ENCODE measurements at regions not wholly inside any gene's neighbourhood (a gene's known extent, or its start where the extent isn't known, plus 50 kb on each side); places are given as distances from the start of the nearest gene placed in this dataset.
"Not testable (repeated sequence)": the region's sequence is repeated elsewhere in the genome, so short reads cannot be mapped to it uniquely, and the experiment has no call there.

DNA sequence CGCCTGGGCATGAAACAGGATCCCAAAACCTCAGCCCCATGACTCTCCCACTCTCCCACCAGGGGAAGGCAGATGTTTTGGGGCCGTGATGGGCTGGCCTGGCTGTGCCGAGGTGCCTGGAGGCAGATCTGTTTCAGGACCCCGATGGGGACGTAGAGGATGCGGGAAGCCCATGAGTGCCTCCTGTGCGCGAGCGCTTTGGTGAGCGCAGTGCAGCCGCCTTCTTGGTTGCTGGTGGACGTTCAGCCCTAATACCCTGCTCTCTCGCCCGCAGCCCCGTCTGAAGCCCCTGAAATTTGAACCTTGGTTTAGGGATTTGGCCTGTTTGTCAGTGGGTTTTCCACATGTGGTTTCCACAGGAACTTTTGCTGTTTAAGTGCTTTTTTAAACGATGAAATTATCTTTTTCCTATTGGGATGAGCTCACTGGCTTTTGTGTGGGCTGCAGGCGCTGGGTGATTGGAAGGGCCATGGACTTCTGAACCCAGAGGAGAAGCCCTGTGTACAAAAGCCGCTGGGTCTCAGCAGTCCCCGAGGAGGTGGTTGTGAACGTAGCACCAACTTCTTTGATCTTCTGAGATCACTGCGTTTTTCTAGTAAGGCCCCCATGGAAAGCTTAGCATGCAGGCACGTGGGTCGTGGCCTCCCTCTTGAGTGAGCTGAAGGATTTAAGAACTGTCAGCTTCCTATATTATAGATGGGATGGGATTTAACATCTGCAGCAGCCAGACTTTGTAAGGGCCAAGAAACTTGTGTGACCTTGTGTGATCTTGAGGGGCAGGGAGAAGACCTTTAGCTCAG, 148.9 kb upstream of the ZNF469 start:
- H3K27ac ChIP-seq: not testable (repeated sequence)

DNA sequence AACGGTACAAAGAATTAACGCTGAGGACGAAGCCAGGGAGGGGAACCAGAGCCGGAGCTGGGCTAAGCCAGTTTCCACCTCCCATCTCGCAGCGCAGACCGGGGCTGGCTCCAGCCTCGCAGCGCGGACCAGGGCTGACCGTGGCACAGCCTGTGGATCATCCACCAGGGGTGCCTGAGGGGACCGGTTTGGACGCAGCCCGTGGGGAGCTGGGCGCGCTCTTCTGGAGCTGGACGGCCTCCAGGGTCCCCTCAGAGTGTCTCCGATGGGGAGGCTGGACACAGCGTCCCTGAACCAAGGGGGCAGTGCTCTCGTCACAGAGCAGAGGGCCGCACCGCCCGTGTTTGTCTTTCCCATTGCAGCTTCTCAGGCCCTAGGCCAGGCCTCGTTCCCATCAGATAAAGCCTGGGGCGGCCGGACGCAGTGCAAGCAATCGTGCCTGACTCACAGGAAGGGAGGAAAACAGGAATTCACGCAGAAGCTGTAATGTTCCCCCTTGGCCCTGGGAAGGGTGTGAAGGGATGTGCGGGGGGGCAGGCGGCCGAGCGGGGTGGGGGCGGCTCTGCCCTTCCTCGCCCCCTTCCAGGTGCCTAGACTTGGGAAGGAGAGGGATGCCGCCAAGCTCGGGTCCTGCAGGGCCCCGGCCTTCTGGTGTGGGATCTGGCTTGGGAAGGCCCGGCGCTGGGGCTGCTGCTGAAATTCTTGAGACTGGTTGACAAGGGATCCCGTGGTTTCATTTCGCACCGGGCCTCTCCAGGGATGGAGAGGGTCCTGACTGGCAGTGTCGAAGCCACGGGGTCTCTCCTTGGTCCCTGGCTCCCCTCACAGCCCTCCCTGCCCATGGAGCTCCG, 148.1 kb upstream of the ZNF469 start:
- H3K27ac ChIP-seq: not testable (repeated sequence)

DNA sequence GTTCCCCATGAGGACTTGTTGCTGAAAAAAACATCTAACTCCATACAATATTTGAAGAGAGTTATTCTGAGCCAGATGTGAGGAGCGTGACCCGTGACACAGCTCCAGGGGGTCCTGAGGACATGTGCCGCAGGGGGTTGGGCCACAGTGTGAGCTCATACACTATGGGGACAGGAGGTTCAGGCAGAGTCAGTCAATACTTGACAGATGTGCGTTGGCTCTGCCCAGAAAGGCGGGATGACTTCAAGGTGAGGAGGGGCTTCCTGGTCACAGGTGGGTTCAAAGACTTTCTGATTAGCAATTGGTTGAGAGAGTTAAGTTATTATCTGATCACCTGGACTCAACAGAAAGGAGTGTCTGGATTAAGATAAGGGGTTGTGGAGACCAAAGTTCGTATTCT, 147.1 kb upstream of the ZNF469 start:
- not testable (repeated sequence) for H3K27ac ChIP-seq

DNA sequence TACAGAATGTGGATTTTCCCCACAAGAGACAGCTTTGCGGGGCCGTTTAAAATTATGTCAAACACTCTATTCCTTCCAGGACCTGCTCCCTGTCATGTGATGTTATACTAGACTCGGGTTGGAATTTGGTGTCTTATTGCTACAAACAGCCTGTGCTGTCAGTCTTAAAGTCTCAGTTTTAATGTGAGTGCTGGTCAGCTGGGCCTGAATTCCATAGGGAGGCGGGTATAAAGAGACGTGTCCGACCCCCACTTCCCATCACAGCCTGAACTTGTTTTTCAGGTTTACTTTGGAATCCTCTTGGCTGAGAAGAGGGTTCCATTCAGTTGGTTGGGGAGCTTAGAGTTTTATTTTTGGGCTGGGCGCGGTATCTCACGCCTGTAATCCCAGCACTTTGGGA, 146.5 kb upstream of the ZNF469 start:
- not testable (repeated sequence) for H3K27ac ChIP-seq

DNA sequence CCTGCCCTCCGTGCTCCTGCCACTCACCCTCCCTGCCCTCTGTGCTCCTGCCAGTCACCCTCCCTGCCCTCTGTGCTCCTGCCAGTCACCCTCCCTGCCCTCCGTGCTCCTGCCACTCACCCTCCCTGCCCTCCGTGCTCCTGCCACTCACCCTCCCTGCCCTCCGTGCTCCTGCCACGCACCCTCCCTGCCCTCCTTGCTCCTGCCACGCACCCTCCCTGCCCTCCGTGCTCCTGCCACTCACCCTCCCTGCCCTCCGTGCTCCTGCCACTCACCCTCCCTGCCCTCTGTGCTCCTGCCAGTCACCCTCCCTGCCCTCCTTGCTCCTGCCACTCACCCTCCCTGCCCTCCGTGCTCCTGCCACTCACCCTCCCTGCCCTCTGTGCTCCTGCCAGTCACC, 145.4 kb upstream of the ZNF469 start:
- H3K27ac ChIP-seq: not testable (repeated sequence)

DNA sequence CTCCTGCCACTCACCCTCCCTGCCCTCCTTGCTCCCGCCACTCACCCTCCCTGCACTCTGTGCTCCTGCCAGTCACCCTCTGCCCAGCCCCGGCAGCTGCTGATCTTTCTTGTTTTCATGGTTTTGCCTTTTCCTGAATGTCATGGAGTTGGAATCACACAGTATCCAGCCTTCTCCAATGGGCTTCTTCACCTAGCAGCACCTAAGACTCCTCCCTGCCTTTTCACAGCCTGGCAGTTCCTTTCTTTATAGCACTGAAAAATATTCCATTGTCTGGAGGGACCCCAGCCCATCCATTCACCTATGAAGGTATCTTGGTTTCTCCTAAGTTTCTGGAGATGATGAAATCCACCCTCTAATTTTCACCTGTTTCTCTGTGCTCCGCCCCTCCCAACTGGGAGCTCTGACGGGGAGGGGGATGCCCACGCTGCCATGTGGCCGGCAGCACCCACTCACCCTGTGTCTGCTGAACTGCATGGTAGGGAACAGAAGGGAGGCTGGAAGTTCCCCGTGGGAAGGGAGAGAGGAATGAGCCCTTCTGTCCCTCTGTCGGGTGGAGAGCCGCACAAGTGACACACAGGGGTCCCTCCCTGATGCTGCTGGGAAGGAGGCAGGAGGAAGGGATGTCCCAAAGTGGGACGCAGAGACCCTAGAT, 144.9 kb upstream of the ZNF469 start:
- H3K27ac ChIP-seq: not testable (repeated sequence)

DNA sequence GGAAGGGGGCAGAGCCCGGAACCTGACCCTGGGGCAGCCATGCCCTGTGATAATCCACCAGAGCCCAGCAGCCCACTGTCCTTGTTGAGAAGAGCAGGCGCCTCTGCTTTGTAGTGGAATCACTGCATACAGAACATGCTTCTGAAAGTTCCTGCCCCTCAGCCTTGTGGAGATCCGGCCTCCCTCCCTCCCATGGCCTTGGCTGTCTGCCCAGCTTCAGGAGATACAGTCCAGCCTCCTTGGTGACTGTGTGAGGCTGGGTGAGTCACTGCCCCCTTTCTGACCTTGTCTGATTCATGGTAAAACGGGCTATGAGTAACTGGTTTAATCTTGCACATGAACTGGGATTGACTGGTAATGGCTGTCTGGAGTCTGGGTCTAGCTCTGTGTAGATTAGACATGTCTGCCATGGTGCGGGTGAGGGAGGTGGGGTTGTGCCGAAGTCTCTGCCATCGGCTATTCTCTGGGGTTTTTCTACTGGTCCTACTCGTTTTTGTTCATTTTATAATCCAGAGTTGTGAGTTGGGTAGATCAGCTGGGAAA, 144.0 kb upstream of the ZNF469 start:
- not testable (repeated sequence) for H3K27ac ChIP-seq

DNA sequence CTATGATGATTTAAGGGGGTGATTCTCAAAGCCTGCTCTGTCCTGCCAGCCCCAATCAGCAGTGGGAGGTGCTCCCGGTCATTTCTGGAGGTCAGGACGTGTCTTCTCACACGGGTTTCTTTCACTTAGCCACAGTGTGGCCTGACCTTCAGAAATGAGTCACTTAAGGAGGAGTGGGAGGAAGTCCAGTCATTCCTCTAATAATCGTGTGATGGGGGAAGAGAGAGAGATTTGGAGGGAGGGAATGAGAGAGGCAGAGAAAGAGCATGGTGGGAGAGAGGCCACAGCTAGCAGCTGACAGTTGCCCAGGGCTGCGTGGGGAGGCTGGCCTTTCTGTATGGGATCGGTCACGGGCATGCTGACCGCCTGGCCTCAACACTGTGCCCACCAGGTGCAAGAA, 142.6 kb upstream of the ZNF469 start:
- not testable (repeated sequence) for H3K27ac ChIP-seq

DNA sequence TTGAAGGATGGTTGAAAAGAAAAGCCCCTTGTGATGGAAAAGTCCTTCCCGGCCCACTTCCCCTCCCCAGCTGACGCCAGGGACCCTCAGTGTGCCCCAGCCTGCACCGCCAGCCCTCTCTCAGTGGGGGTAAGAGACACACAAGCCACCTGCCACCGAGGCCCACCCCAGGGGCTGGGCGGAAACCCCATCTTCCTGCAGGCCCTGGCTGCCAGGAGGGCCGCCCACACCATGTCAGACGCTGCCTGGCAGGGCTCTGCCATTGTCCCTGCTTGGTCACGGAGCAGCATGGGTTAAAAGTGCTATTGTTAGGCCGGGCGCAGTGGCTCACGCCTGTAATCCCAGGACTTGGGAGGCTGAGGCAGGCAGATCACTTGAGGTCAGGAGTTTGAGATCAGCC, 142.0 kb upstream of the ZNF469 start:
- H3K27ac ChIP-seq: not testable (repeated sequence)

DNA sequence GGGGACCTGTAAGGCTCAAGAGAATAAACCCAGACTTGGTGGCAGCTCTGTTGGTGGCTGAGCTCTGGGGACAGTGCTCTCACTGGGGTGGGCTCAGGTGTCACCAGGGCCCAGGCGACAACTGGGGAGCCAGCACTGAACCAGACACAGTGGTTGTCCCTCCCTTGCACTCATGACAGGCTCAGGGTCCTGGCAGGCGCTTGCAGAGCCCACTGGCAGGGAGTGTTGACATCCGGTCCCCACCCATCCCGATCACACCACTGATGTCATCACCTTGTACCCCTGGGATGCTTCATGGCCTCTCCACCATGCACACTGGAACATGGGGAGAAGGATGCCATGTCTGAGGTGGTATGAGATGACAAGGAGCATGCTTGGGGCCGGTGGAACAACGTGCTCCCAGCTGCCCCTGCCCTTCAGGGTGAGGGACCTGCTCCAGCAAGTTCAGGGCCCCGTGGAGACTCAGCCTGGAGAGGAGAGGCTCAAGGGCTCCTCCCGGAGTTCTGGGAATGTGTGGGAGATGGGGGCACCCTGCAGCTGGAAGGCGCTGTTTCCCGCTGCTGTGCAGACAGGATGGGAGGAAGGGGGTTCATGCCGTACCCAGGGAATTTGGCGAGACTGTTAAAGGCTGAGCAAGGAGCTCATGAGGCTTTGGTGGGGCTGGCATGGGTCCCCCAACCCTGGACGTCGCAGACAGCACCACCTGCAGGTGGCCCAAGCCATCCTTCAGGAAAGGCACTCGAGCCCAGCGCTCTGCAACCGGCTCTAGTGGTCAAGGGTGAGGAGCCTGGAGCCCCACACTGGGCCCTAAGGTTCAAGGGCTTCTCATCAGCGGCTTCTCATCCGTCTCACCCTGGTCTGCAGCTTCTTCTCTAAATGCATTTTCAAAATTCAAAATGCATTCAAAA, 141.1 kb upstream of the ZNF469 start:
- H3K27ac ChIP-seq: not testable (repeated sequence)

DNA sequence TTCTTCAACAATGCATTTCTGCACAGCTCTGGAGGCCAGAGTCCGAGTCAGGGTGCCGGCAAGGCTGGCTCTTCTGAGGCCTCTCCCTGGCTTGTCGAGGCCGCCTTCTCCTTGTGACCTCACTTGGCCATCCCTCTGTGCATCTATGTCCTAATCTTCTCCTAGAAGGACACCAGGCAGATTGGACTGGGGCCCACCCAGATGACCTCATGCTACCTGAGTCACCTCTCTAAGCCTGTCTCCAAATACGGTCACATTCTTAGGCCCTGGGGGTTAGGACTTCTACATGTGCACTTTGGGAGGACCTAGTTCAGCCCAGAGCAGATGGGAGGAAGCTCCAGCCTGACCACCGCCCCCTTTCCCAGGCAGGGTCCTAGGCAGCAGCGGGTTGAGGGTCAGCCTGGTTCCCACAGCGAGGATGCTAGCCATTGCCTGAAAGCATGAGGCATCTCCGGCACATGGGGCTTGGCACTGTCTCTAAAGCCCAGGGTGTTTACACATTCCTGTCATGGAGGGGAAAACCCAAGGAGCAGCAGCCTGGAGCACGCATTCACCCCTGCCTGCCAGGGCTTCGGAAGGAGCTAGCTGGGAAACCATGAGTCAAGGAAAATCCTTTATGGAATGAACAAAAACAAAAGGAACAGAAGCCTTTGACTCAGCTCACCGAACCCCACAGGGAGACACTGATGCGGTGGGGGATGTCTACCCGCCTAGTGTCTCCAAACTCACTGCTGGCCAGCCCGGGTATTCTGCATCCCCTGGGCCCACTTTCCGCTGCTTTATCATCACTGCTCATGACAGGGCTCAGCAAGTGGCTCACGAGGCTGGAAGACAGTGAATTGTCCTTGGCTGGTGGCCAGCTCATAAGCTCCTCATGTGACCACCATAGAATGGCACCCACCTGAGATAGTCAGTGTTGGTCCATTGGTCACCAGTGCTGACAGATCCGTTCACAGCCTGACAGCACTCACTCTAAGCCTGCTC, 140.2 kb upstream of the ZNF469 start:
- H3K27ac ChIP-seq: not testable (repeated sequence)

DNA sequence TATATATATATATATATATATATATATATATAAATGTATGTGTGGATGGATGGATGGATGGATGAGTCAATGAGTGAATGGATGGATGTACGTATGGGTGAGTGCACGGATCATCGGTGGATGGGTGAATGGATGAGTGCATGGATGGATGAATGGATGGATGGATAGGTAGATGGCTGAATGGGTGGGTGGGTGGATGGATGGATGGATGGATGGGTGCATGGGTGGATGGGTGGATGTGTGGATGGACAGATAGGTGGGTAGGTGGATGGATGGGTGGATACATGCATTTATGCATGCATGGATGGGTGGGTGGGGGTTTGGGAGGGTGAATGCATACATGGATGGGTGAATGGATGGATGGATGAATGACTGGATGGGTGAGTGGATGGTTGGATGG, 138.8 kb upstream of the ZNF469 start:
- not testable (repeated sequence) for H3K27ac ChIP-seq

DNA sequence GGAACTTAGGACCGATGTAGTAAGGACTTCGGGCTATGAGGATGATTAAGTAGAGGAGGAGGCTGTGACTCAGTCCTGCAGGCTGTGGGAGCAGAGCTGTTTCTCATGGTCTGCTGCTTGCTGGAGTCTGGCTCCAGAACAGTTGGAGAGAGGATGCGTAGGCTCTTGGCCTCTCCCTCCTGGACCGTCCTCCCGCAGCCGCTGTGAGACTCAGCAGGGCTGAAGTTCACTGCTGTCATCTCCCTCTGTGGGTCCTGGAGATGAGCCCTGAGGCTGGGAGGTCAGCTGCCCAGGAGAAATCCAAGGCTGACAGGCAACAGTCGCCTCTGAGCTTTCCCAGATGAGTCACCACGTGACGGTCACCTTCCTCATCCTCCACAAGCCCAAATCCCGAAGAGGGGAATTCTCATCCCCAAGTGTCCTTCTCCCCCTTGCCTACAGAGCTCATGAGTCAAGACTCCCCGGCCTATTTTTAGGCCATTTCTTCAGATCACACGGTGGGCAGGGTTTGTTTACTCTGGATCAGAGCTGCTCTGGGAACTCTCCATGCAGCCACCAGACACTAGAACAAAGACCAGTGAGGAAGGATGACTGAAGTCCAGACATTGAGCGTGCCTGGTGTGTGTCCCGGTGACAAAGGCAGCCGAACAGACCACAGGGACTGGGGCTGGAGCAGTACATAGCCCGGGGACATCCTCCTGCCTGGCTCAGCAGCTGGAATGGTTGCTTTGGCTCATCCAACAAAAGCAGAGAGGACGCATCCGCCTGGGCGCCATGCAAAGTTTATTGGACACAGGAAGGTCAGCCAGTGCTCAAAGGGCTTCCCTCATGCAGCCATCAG, 137.3 kb upstream of the ZNF469 start:
- not testable (repeated sequence) for H3K27ac ChIP-seq

DNA sequence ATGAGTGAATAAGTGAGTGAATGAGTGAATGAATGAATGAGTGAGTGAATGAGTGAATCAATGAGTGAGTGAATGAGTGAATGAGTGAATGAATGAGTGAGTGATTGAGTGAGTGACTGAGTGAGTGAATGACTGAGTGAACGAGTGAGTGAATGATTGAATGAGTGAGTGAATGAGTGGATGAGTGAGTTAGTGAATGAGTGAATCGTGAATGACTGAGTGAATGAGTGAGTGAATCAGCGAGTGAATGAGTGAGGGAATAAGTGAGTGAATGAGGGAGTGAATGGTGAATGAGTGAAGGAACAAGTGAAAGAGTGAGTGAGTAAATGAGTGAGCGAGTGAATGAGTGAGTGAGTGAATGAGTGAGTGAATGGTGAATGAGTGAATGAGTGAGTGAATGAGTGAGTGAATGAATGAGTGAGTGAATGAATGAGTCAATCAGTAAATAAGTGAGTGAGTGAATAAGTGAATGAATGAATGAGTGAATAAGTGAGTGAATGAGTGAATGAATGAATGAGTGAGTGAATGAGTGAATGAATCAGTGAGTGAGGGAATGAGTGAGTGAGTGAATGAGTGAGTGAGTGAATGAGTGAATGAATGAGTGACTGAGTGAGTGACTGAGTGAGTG, 135.7 kb upstream of the ZNF469 start:
- not testable (repeated sequence) for H3K27ac ChIP-seq

DNA sequence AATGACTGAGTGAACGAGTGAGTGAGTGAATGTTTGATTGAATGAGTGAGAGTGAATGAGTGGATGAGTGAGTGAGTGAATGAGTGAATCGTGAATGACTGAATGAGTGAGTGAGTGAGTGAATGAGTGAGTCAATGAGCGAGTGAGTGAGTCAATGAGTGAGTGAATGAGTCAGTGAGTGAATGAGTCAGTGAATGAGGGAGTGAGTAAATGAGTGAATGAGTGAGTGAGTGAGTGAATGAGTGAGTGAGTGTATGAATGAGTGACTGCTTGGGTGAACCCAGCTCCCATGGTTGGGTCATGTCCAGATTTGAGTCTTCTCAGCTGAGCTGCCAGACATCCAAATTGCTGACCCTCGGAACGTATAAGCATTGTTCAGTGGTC, 135.2 kb upstream of the ZNF469 start:
- not testable (repeated sequence) for H3K27ac ChIP-seq

DNA sequence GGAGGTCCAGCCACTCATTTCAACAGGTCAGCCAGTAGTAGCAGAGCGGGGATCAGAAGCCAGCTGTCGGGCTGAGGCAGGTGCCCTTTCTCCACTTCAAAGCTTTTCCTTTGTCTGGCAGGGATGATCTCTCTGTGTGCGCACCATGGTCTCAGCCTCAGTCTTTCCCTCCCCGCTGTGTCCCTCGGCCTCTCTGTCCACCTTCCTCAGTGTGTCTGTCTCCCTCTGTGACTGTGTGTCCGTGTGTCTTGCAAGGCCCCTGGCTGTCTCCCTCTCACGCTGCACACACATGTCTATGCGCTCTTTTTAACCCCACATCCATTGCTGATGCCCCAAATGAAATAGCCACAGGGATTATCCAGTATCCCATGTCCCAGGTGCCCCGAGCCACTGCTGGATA, 134.0 kb upstream of the ZNF469 start:
- H3K27ac ChIP-seq: not testable (repeated sequence)

DNA sequence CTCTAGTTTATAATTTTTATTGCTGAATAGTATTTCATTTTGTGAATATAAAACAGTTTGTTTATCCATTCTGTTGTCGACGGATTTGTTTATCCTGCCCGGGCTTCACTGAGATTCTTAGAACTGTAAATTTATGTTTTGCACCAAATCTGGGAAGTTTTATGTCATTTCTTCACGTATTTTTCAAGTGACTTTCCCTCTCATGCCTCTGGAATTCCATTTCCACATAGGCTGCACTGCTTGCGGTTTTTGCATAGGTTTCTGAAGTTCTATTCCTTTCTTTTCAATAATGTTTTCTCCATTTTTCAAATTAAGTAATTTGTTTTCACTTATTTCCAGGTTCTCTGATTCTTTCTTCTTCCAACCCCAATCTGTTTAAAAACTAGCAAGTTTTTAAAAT, 132.4 kb upstream of the ZNF469 start:
- not testable (repeated sequence) for H3K27ac ChIP-seq

DNA sequence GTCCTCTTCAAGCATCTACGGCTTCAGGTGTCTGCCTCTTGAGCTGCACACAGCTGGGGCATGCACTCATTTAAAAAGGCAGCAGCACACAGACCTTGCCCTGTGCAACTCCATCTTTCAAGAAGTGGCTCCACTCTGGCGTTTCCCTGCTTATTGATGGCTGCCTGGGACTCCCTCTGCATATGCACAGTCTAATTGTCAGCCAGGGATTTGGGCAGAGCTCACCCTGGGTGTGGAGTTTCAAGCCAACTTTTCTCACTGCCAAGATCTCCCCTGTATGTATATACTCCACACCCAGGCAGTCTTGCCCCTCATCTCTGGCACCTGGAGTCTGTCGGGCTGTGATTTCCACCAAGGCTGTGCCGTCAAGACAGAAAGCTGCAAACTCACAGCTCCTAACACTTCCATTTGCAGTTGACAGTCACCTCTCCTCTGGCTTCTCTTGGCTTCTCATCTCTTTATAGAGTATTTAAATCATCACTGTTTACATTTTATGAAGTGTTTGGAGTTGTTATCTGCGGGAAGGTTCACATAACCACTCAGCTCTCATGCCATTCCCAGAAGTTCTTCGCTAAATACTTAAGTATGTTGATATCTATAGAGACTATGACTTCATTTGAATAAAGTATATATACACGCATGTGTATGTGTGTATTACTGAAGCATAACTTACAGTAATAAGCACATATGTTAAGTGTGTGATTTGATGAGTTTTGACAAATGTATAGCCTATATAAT, 130.5 kb upstream of the ZNF469 start:
- H3K27ac ChIP-seq: not testable (repeated sequence)

All from VCaP (cell line).